Endothelial cell of umbilical vein (primary cell): ENCODE measurements at regions not wholly inside any gene's neighbourhood (a gene's known extent, or its start where the extent isn't known, plus 50 kb on each side); places are given as distances from the start of the nearest gene placed in this dataset.

Experiments
- BruUV-seq: library from RNA; stranded (reverse); fragments of 400-500 nt; replicated peaks from 2 replicates; lab custom pipeline; 2021; lab: Mats Ljungman, UMichigan
- CTCF ChIA-PET: fragments of 300-600, 350-600 bp; sonication (Branson Sonifier 250); formaldehyde crosslinking; loops from one replicate; lab custom pipeline; 2021; ENCODE audit warnings: antibody characterized with exemption, inconsistent platforms; lab: Charles Lee
- POLR2A ChIA-PET: fragments of 300-600, 350-600 bp; sonication (Branson Sonifier 250); formaldehyde crosslinking; loops from one replicate; lab custom pipeline; 2021; ENCODE audit warnings: antibody characterized with exemption, inconsistent platforms; lab: Charles Lee
- DNase-seq: peaks from one replicate; pipeline ENCODE4 v3.0.0-alpha.2; 2011; ENCODE audit warnings: low read depth, low spot score
- FAIRE-seq: peaks from 2 replicates; lab custom pipeline; 2011; peaks lifted over from hg19 to GRCh38; lab: Jason Lieb, UNC
- H2AFZ ChIP-seq: 2 replicates; pipeline ENCODE4 v1.6.0; 2012; ENCODE audit warnings: low read depth, low read length, control low read depth, inconsistent platforms
- H3K27ac ChIP-seq: 2 replicates; pipeline ENCODE4 v1.5.1; 2011; ENCODE audit warnings: low read depth, mild to moderate bottlenecking, control low read depth, low read length, moderate library complexity; ENCODE audit not compliant: insufficient read depth
- H3K27me3 ChIP-seq, 2 experiments: 2 replicates each; pipeline versions ENCODE4 v1.6.0 to v1.6.1; 2011; ENCODE audit warnings: low read length in 2 of 2, mixed read lengths in 1 of 2; ENCODE audit not compliant: control insufficient read depth in 2 of 2, insufficient read depth in 2 of 2
- H3K36me3 ChIP-seq, 2 experiments: 2 replicates in 1 of 2; 3 replicates in 1 of 2; pipeline ENCODE4 v1.5.1; 2011; ENCODE audit warnings: low read length in 2 of 2, mild to moderate bottlenecking in 1 of 2, moderate library complexity in 1 of 2; ENCODE audit not compliant: control insufficient read depth in 2 of 2, insufficient read depth in 2 of 2; ENCODE audit errors: extremely low read depth in 1 of 2
- H3K4me1 ChIP-seq: 3 replicates; pipeline ENCODE4 v1.5.1; 2011; ENCODE audit warnings: mild to moderate bottlenecking, low read length; ENCODE audit not compliant: control insufficient read depth, insufficient read depth; ENCODE audit errors: extremely low read depth
- H3K4me2 ChIP-seq: 2 replicates; pipeline ENCODE4 v1.6.1; 2011; ENCODE audit warnings: low read length, control low read depth, mixed read lengths; ENCODE audit not compliant: insufficient read depth
- H3K4me3 ChIP-seq, 3 experiments: fragments of 200-600 bp in 1 of 3; sonication (generic), shearing (Covaris generic) in 1 of 3; replicated peaks in 1 of 3; 2 replicates each; pipeline ENCODE4 v1.5.1; 2011 to 2016; ENCODE audit warnings: control low read depth in 3 of 3, low read length in 3 of 3, mild to moderate bottlenecking in 2 of 3, inconsistent platforms in 1 of 3, low read depth in 1 of 3, moderate library complexity in 1 of 3; ENCODE audit not compliant: insufficient read depth in 1 of 3
- H3K79me2 ChIP-seq: 2 replicates; pipeline ENCODE4 v1.6.0; 2012; ENCODE audit warnings: low read length, inconsistent platforms; ENCODE audit not compliant: control insufficient read depth, insufficient read depth
- H3K9ac ChIP-seq: replicated peaks from 2 replicates; pipeline ENCODE3; 2011; ENCODE audit warnings: low read length, control low read depth; ENCODE audit not compliant: insufficient read depth; ENCODE audit errors: extremely low read depth
- H3K9me1 ChIP-seq: replicated peaks from 3 replicates; pipeline ENCODE4 v1.6.0; 2011; ENCODE audit warnings: mild to moderate bottlenecking, low read length; ENCODE audit not compliant: control insufficient read depth, insufficient read depth; ENCODE audit errors: extremely low read depth
- H3K9me3 ChIP-seq: replicated peaks from 2 replicates; pipeline ENCODE4 v1.5.1; 2012; ENCODE audit warnings: low read length, inconsistent platforms; ENCODE audit not compliant: control insufficient read depth, insufficient read depth
- H4K20me1 ChIP-seq: replicated peaks from 2 replicates; pipeline ENCODE3; 2011; ENCODE audit warnings: mild to moderate bottlenecking, low read length; ENCODE audit not compliant: control insufficient read depth, insufficient read depth; ENCODE audit errors: extremely low read depth
- CTCF ChIP-seq, 2 donors: IDR thresholded peaks; 1 replicate in 1 of 2; 2 replicates in 1 of 2; pipeline ENCODE4 v1.5.1; 2011; ENCODE audit warnings: low read length in 2 of 2, mild to moderate bottlenecking in 2 of 2, moderate library complexity in 2 of 2, control low read depth in 1 of 2, inconsistent platforms in 1 of 2, low read depth in 1 of 2; ENCODE audit not compliant: insufficient read depth in 1 of 2; ENCODE audit errors: extremely low read depth in 1 of 2
- EZH2 ChIP-seq: IDR thresholded peaks from 2 replicates; pipeline ENCODE4 v1.6.1; 2012; ENCODE audit warnings: borderline replicate concordance, low read depth, mild to moderate bottlenecking, moderate library complexity, low read length, inconsistent platforms; ENCODE audit not compliant: severe bottlenecking
- FOS ChIP-seq: IDR thresholded peaks from 2 replicates; pipeline ENCODE4 v1.6.1; 2011; ENCODE audit warnings: mild to moderate bottlenecking, low read length, moderate library complexity, borderline replicate concordance; ENCODE audit not compliant: insufficient read depth
- GATA2 ChIP-seq: IDR thresholded peaks from 2 replicates; pipeline ENCODE4 v1.7.0; 2011; ENCODE audit warnings: low read depth, mild to moderate bottlenecking, moderate library complexity, mixed read lengths, low read length; ENCODE audit not compliant: insufficient read length, insufficient read depth
- JUN ChIP-seq: IDR thresholded peaks from 2 replicates; pipeline ENCODE4 v1.6.1; 2011; ENCODE audit warnings: borderline replicate concordance, low read depth; ENCODE audit not compliant: insufficient read length, insufficient read depth
- MAX ChIP-seq: IDR thresholded peaks from 2 replicates; pipeline ENCODE4 v1.6.1; 2011; ENCODE audit not compliant: insufficient read depth, insufficient read length
- MYC ChIP-seq: IDR thresholded peaks from one replicate; pipeline ENCODE4 v1.6.1; 2011; ENCODE audit warnings: mild to moderate bottlenecking, low read depth, low read length
- POLR2A ChIP-seq: IDR thresholded peaks from 2 replicates; pipeline ENCODE4 v1.6.1; 2012; ENCODE audit warnings: low read depth, mild to moderate bottlenecking, control low read depth, low read length
- POLR2AphosphoS5 ChIP-seq: IDR thresholded peaks from 2 replicates; pipeline ENCODE4 v1.6.1; 2012; ENCODE audit warnings: low read depth, mild to moderate bottlenecking, control low read depth, low read length, moderate library complexity; ENCODE audit not compliant: insufficient read depth
- dilution Hi-C: fragments of 300-500 bp; cut with MboI; formaldehyde crosslinking; loops from one replicate; pipeline ENCODE4 v1.15.0; 2019; ENCODE audit warnings: low sequenced_read_pairs; ENCODE audit not compliant: extremely low pct_ligation_motif_present
- intact Hi-C: fragments of 100-400 bp; cut with micrococcal nuclease; formaldehyde crosslinking; loops from one replicate; pipeline ENCODE4 v1.10.0; 2022

GRCh38 chr5:52668544-52669185 is 119.1 kb upstream of the ITGA1 start:
- Histone ChIP-seq H3K9me3 (no peaks in the 10 kb centered on the region), H4K20me1 (no peaks in the 10 kb centered on the region), H3K9ac (no peak overlapping the region), H3K36me3 (no peaks in the 10 kb centered on the region), H2AFZ (no peak overlapping the region), H3K27ac (no peak overlapping the region), H3K4me2 (no peak overlapping the region), H3K4me1 (no peaks in the 10 kb centered on the region), H3K4me3 (no peak overlapping the region), H3K9me1 (no peaks in the 10 kb centered on the region), H3K27me3 (peaks cover 0 to 3% of the 10 kb centered on the region in 2 experiments), H3K79me2 (no peaks in the 10 kb centered on the region)
- intact Hi-C loops: no loop called here
- CTCF ChIA-PET: no interaction called here
- BruUV-seq: no TSS peak
- no peak for DNase-seq
- dilution Hi-C loops: no loop called here
- POLR2A ChIA-PET: no interaction called here
- TF ChIP-seq POLR2AphosphoS5 (no peak), MAX (no peak), FOS (no peak), MYC (no peak), CTCF (IDR thresholded peaks at IDR 0.05; ENCODE audit: extremely low read depth in 1 of 2, insufficient read depth in 1 of 2, low read depth in 1 of 2, low read length in 2 of 2) (no peak), EZH2 (no peak), JUN (no peak), POLR2A (no peak), GATA2 (no peak)
- FAIRE-seq: no peak
